Esophagus squamous epithelium (tissue), 4 donors: ENCODE measurements at regions not wholly inside any gene's neighbourhood (a gene's known extent, or its start where the extent isn't known, plus 50 kb on each side); places are given as distances from the start of the nearest gene placed in this dataset.

Source experiments
- CTCF ChIP-seq, 6 experiments: fragments of 450-650 bp in 4 of 6; fragments of 200-600 bp in 2 of 6; sonication (generic) in 2 of 6; IDR thresholded peaks; one replicate each; pipeline ENCODE4 v1.5.1; 2016 to 2019; ENCODE audit warnings: antibody characterized with exemption in 6 of 6, mild to moderate bottlenecking in 4 of 6, moderate library complexity in 4 of 6
- POLR2A ChIP-seq, 4 donors: fragments of 450-650 bp; IDR thresholded peaks; one replicate each; pipeline ENCODE4 v1.6.1; 2017; ENCODE audit warnings: antibody characterized with exemption in 4 of 4, mild to moderate bottlenecking in 4 of 4, moderate library complexity in 3 of 4

DNA sequence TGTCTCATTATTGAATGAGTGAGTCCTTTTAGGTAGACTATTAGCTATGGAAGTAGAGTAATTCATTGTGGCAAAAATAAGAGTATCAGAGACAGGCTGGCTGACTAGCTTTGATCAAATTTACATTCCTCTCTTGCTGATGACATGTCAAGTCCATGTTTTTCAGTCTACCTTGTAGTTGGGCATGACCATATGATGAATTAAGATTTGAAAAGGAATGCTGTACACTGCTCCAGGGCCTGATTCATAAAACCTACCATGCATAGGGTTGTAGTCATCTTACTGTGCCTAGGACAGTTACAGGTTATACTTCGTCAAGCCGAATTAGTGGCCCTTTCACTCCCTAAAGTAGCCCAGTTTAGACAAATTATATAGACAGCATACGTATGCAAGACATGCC is 545.7 kb upstream of the MIS18BP1 start:
- TF ChIP-seq CTCF (IDR thresholded peaks at IDR 0.05) (no peak), POLR2A (IDR thresholded peaks at IDR 0.05) (no peak)
